C4-2B (cell line): ENCODE measurements at regions not wholly inside any gene's neighbourhood (a gene's known extent, or its start where the extent isn't known, plus 50 kb on each side); places are given as distances from the start of the nearest gene placed in this dataset.

Experiments used
- CTCF ChIP-seq: fragments of 450-650 bp; conservative IDR thresholded peaks from 2 replicates; pipeline ENCODE4 v1.5.1; 2017; ENCODE audit warnings: mild to moderate bottlenecking
- ZFX ChIP-seq: fragments of 450-650 bp; IDR thresholded peaks from 2 replicates; pipeline ENCODE4 v1.6.1; 2017

- TF ChIP-seq CTCF (no peak), ZFX (no peak)
Observed at GRCh38 chr15:46855388-46855787, 861.9 kb upstream of the SEMA6D start.
